CD4-positive, alpha-beta T cell treated with Interleukin-12 subunit alpha and Interleukin-12 subunit beta, for 1 hour (primary cell): ENCODE measurements at regions not wholly inside any gene's neighbourhood (a gene's known extent, or its start where the extent isn't known, plus 50 kb on each side); places are given as distances from the start of the nearest gene placed in this dataset.
"Not testable (repeated sequence)": the region's sequence is repeated elsewhere in the genome, so short reads cannot be mapped to it uniquely, and the experiment has no call there.

Experiments used
- DNase-seq: peaks from one replicate; pipeline ENCODE4 v3.0.0-alpha.2; 2020

DNA sequence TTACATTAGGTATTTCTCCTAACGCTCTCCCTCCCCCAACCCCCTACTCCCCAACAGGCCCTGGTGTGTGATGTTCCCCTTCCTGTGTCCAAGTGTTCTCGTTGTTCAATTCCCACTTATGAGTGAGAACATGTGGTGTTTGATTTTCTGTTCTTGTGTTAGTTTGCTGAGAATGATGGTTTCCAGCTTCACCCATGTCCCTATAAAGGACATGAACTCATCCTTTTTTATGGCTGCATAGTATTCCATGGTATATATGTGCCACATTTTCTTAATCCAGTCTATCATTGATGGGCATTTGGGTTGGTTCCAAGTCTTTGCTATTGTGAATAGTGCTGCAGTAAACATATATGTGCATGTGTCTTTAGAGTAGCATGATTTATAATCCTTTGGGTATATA is 162.1 kb upstream of the DLX2 start:
- not testable (repeated sequence) for DNase-seq

DNA sequence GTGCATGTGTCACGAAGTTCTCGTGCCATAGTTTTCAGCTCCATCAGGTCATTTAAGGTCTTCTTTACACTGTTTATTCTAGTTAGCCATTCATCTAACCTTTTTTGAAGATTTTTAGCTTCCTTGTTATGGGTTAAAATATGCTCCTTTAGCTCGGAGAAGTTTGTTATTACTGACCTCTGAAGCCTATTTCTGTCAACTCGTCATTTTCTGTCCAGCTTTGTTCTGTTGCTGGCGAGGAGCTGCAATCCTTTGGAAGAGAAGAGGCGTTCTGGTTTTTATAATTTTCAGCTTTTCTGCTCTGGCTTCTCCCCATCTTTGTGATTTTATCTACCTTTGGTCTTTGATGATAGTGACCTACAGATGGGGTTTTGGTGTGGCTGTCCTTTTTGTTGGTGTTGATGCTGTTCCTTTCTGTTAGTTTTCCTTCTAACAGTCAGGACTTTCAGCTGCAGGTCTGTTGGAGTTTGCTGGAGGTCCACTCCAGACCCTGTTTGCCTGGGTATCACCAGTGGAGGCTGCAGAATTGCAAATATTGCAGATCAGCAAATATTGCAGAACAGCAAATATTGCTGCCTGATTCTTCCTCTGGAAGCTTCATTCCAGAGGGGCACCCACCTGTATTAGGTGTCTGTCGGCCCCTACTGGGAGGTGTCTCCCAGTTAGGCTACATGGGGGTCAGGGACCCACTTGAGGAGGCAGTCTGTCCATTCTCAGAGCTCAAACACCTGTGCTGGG is 157.7 kb upstream of the ITGA6 start:
- not testable (repeated sequence) for DNase-seq

- DNase-seq, result peak; percentile 7
Observed at GRCh38 chr2:172270278-172271079, 156.9 kb upstream of the ITGA6 start.

- no peak for DNase-seq
Observed at GRCh38 chr2:172273910-172274571, 153.3 kb upstream of the ITGA6 start.

DNA sequence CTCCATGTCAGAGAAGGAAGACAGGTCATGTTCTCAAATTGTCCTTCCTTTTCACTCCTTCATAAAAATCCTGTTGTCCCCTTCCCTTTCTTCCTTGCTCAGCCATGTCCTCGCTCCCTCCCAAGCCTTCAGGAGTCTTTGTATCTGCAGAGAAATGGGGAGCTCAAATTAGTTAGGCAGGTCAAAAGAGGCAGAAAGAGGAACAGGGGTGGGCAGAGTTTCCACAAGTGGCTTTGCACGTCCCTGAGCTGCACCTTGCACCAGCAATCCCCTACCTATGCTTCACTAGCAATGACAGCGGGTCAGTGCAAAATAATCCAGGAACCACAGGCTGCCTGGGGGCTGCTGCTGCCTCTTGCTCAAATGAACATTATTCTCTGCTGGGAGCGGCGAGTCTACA is 152.1 kb upstream of the ITGA6 start:
- no peak for DNase-seq

- no peak for DNase-seq
Observed at GRCh38 chr2:172276961-172277360, 150.4 kb upstream of the ITGA6 start.

DNA sequence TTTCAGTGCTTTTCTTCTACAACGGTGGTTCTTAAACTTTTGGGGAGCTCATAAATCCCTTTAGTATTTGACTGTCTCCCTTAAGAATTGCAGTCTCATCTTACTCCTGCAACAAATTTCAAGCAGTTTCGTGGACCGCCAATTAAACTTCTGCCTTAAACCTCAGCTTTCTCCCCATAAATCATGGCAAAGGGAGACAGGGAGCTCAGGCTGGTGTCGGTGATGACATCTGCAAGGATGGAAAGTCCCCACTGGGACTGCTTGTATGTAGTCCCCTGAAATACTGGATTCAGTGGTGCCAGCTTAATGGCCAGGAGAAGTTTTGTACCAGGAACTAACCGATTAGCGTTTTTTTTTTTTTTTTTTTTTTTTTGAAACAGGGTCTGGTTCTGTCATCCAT is 148.7 kb upstream of the ITGA6 start:
- DNase-seq, result no peak

GRCh38 chr2:172279214-172279613 is 148.2 kb upstream of the ITGA6 start:
- DNase-seq, result no peak

DNA sequence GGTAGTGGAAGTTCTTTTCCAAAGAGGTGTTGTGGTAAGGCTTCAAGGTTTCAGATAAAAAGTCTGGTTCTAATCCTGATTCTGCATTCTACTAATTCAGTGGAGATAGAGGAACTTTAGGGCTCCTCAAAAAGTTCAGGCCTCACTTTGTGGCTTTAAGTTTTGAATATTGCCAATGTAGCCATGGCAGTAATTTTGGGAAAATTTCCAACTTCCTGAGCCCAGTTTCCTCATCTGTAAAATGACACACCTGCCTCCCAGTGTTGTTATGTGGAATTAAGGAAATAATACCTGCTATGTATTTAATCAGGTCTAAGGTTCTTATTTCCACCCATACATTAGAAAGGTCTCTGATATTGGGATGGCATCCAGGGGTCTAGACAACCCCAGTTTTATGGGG is 147.6 kb upstream of the ITGA6 start:
- DNase-seq, result no peak

DNA sequence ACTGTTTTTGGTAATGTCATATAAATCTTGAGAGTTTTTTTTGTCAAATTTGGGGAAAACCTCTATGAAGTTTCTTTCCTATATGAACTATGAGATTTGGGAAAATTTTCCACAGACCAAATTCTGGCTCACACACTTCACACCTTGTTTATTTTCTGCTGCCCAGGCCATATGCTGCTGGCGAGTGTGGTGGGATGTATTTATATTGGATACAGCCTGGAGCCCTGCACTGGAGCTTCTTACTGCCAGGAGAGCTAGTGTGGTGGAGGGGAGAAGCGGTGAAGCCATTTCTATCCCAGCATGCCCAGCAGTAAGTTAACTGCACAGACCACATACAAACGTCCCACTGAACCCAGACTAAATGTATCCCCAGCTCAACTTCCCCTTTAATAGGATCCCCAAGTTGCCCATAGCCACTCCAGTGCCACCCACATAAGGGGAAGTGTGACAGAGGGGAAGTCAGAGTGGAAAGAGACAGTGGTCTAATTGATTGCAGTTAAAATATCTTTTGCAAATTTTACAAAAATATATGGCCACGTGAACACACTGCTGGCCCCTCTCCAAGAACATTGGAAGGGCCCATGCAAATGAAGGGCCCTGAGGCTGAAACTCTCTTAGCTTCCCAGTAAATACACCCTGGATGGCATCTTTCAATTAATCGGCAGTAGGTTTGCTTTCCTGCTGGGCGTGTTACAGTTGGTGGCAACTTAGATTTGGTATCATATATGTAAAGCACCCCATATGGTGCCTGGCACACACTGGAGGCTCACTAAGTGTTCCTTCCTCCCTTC is 146.6 kb upstream of the ITGA6 start:
- peak; percentile 10 for DNase-seq

GRCh38 chr2:172281648-172282570 is 145.5 kb upstream of the ITGA6 start:
- DNase-seq, result no peak

- DNase-seq, result no peak
Observed at GRCh38 chr2:172282944-172283343, 144.4 kb upstream of the ITGA6 start.

- no peak for DNase-seq
Observed at GRCh38 chr2:172283476-172283875, 143.9 kb upstream of the ITGA6 start.

DNA sequence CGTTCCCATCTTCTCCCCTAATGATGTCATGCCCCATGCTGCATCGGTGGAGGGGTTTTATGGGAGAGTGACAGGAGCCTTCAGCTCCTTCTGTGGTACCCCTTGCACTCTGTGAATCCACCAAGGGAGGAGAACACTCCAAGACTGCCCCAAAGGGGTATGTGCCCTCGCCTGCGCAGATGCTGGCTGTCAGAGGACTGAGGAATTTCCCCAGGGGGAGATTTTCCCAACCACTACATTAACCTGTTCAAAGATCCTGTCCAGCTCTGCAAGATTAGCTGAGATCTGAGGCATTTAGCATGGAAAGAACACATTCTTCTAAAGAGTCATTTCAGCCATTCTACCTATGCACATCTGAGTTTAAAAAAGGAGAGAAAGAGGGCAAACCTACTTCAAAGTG is 143.2 kb upstream of the ITGA6 start:
- DNase-seq, result no peak

DNA sequence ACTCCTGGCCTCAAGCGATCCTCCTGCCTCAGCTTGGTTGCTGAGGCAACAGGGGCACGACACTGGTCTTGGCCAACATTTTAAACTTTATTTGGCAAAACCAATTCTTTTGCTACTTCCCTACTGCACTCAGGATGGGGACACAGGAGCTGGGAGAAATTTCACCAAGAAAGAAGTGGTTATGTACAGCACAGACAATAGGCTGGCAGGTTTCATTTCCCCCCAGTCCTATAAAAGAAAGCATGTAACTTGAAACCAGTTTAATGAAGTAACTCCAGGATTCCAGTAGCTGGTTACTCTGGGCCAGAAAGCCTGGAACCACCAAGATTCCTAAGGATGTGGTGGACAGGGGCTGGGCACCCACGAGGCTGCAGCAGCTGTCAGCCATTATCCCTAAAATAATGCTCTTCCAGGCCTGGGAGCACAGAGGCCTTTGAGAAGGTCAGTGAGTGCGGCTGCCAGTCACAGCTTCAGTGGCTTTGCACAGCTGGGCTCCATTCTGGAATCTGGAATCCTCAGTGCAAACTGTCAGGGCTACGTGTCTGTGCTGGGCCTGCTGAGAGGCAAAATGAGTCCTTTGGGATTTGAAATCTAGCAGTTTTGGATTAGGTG is 142.3 kb upstream of the ITGA6 start:
- DNase-seq, result no peak

DNA sequence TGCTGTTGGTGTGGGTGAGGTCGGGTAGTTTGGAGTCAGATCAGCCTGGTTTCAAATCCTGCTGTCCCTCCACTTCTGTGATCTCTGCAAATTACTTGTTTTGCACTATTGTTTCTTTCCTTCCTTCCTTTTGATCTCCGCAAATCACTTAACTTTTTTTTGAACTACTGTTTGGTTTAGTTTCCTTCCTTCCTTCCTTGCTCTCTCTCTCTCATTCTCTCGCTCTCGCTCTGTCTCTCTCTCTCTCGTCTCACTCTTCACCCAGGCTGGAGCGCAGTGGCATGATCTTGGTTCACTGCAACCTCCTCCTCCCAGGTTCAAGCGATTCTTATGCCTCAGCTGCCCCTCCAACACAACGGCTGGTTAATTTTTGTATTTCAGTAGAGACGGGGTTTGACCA is 141.6 kb upstream of the ITGA6 start:
- no peak for DNase-seq

GRCh38 chr2:172287190-172287589 is 140.2 kb upstream of the ITGA6 start:
- DNase-seq, result no peak

- no peak for DNase-seq
Observed at GRCh38 chr2:172287605-172288315, 139.6 kb upstream of the ITGA6 start.

DNA sequence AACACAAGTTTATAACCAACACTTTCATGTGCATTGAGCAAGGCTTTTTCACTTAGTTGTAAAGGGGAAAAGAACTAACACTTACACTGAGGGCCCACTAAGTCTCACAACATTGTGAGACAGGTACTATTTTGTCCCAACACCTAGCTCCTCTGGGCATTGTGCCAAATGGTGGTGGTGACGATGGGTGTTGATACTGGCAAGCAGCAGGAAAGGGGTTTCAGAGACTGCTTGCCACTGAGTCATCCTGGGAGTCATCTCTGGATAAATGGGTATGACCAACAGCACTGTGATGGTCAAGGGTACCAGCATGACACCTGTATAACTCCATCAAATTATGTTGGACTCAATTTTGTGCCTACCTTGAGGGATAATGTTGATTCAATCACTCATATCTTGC is 138.8 kb upstream of the ITGA6 start:
- DNase-seq, result peak; percentile 40

GRCh38 chr2:172293952-172294351 is 133.4 kb upstream of the ITGA6 start:
- DNase-seq, result no peak

- DNase-seq, result no peak
Observed at GRCh38 chr2:172294983-172295382, 132.4 kb upstream of the ITGA6 start.
